ENCODE measurements at regions not wholly inside any gene's neighbourhood (a gene's known extent, or its start where the extent isn't known, plus 50 kb on each side); places are given as distances from the start of the nearest gene placed in this dataset.
A peak's percentile ranks its signal among the peaks of the same experiment; 100 is the strongest.

- no peak overlapping the region for H2AFZ ChIP-seq
- no peak overlapping the region for H3K4me3 ChIP-seq
- H4K20me1 ChIP-seq (ENCODE audit: insufficient read depth) = no peaks in the 10 kb centered on the region
- TF ChIP-seq EZH2 (IDR thresholded peaks at IDR 0.05; ENCODE audit: insufficient read depth, poor library complexity, severe bottlenecking) (no peak), EZH2phosphoT487 (IDR thresholded peaks at IDR 0.05; ENCODE audit: insufficient read depth, low read depth) (no peak)
- H3K9me2 ChIP-seq (ENCODE audit: insufficient read depth) = no peaks in the 10 kb centered on the region
- WGBS, 2 experiments (ENCODE audit: low coverage in 1 of 2, low lambda C conversion rate in 2 of 2, missing lambda C conversion rate in 2 of 2) = 46 to 56% methylated on average over 4 to 5 of the region's 5 CpGs
- H3K4me1 ChIP-seq (ENCODE audit: insufficient read depth) = no peaks in the 10 kb centered on the region
- in situ Hi-C loops (cut with MboI) = no loop called here
- H3F3A ChIP-seq (ENCODE audit: insufficient read depth) = no peaks in the 10 kb centered on the region
- no peak overlapping the region for H3K27ac ChIP-seq
- no peaks in the 10 kb centered on the region for H3K36me3 ChIP-seq (ENCODE audit: low read depth)
- DNase-seq = no peak
- no peaks in the 10 kb centered on the region for H3K79me2 ChIP-seq (ENCODE audit: insufficient read depth)
- H3K9ac ChIP-seq = no peak overlapping the region
- no peaks in the 10 kb centered on the region for H3K9me3 ChIP-seq (ENCODE audit: low read depth)
- no peak overlapping the region for H3K4me2 ChIP-seq (ENCODE audit: unreplicated experiment)
- no peaks in the 10 kb centered on the region for H3K27me3 ChIP-seq (replicated peaks; ENCODE audit: insufficient read depth)
These were observed 373.0 kb downstream of the MID1IP1 start for GRCh38 chrX:39174241-39174771.

- Histone ChIP-seq H3K9ac (no peak overlapping the region), H2AFZ (no peak overlapping the region), H4K20me1 (ENCODE audit: insufficient read depth) (no peaks in the 10 kb centered on the region), H3K9me3 (ENCODE audit: low read depth) (no peaks in the 10 kb centered on the region), H3K4me1 (ENCODE audit: insufficient read depth) (no peaks in the 10 kb centered on the region), H3K79me2 (ENCODE audit: insufficient read depth) (no peaks in the 10 kb centered on the region), H3K9me2 (ENCODE audit: insufficient read depth) (no peaks in the 10 kb centered on the region), H3F3A (ENCODE audit: insufficient read depth) (no peaks in the 10 kb centered on the region), H3K27ac (no peak overlapping the region), H3K27me3 (replicated peaks; ENCODE audit: insufficient read depth) (no peaks in the 10 kb centered on the region), H3K4me2 (ENCODE audit: unreplicated experiment) (no peak overlapping the region), H3K36me3 (ENCODE audit: low read depth) (no peaks in the 10 kb centered on the region), H3K4me3 (no peak overlapping the region)
- TF ChIP-seq EZH2 (IDR thresholded peaks at IDR 0.05; ENCODE audit: insufficient read depth, poor library complexity, severe bottlenecking) (no peak), EZH2phosphoT487 (IDR thresholded peaks at IDR 0.05; ENCODE audit: insufficient read depth, low read depth) (no peak)
- 4 to 5% methylated on average over 12 to 13 of the region's 13 CpGs for WGBS, 2 experiments (ENCODE audit: low coverage in 1 of 2, low lambda C conversion rate in 2 of 2, missing lambda C conversion rate in 2 of 2)
- DNase-seq = peak; percentile 17
- in situ Hi-C loops (cut with MboI) = no loop called here
These were observed 373.6 kb downstream of the MID1IP1 start for GRCh38 chrX:39174772-39175417.

GRCh38 chrX:39175418-39176057, 374.3 kb downstream of the MID1IP1 start:
- TF ChIP-seq EZH2phosphoT487 (IDR thresholded peaks at IDR 0.05; ENCODE audit: insufficient read depth, low read depth) (no peak), EZH2 (IDR thresholded peaks at IDR 0.05; ENCODE audit: insufficient read depth, poor library complexity, severe bottlenecking) (no peak)
- in situ Hi-C loops (cut with MboI) = no loop called here
- no peaks in the 10 kb centered on the region for H3K9me2 ChIP-seq (ENCODE audit: insufficient read depth)
- H3K79me2 ChIP-seq (ENCODE audit: insufficient read depth) = no peaks in the 10 kb centered on the region
- H4K20me1 ChIP-seq (ENCODE audit: insufficient read depth) = no peaks in the 10 kb centered on the region
- WGBS, 2 experiments (ENCODE audit: low coverage in 1 of 2, low lambda C conversion rate in 2 of 2, missing lambda C conversion rate in 2 of 2) = 0 to 23% methylated on average over 2 to 6 of the region's 6 CpGs
- H3K36me3 ChIP-seq (ENCODE audit: low read depth) = no peaks in the 10 kb centered on the region
- no peak for DNase-seq
- no peak overlapping the region for H3K27ac ChIP-seq
- no peaks in the 10 kb centered on the region for H3K27me3 ChIP-seq (replicated peaks; ENCODE audit: insufficient read depth)
- H3K9me3 ChIP-seq (ENCODE audit: low read depth) = no peaks in the 10 kb centered on the region
- H3K4me3 ChIP-seq = no peak overlapping the region
- no peak overlapping the region for H3K9ac ChIP-seq
- no peak overlapping the region for H3K4me2 ChIP-seq (ENCODE audit: unreplicated experiment)
- no peaks in the 10 kb centered on the region for H3F3A ChIP-seq (ENCODE audit: insufficient read depth)
- H3K4me1 ChIP-seq (ENCODE audit: insufficient read depth) = no peaks in the 10 kb centered on the region
- H2AFZ ChIP-seq = no peak overlapping the region

GRCh38 chrX:39176105-39176504, 374.8 kb downstream of the MID1IP1 start:
- in situ Hi-C loops (cut with MboI) = no loop called here
- H3K9me3 ChIP-seq (ENCODE audit: low read depth) = no peaks in the 10 kb centered on the region
- H3K9ac ChIP-seq = no peak overlapping the region
- no peaks in the 10 kb centered on the region for H4K20me1 ChIP-seq (ENCODE audit: insufficient read depth)
- 81 to 82% methylated on average over 3 to 4 of the region's 4 CpGs for WGBS, 2 experiments (ENCODE audit: low coverage in 1 of 2, low lambda C conversion rate in 2 of 2, missing lambda C conversion rate in 2 of 2)
- H3K27ac ChIP-seq = no peak overlapping the region
- no peaks in the 10 kb centered on the region for H3K4me1 ChIP-seq (ENCODE audit: insufficient read depth)
- H2AFZ ChIP-seq = no peak overlapping the region
- H3K79me2 ChIP-seq (ENCODE audit: insufficient read depth) = no peaks in the 10 kb centered on the region
- no peaks in the 10 kb centered on the region for H3K36me3 ChIP-seq (ENCODE audit: low read depth)
- H3K9me2 ChIP-seq (ENCODE audit: insufficient read depth) = no peaks in the 10 kb centered on the region
- no peak for DNase-seq
- no peak for TF ChIP-seq EZH2phosphoT487 (IDR thresholded peaks at IDR 0.05; ENCODE audit: insufficient read depth, low read depth)
- TF ChIP-seq EZH2 (IDR thresholded peaks at IDR 0.05; ENCODE audit: insufficient read depth, poor library complexity, severe bottlenecking) = no peak
- no peaks in the 10 kb centered on the region for H3F3A ChIP-seq (ENCODE audit: insufficient read depth)
- no peaks in the 10 kb centered on the region for H3K27me3 ChIP-seq (replicated peaks; ENCODE audit: insufficient read depth)
- no peak overlapping the region for H3K4me3 ChIP-seq
- H3K4me2 ChIP-seq (ENCODE audit: unreplicated experiment) = no peak overlapping the region
